Astrocyte of the spinal cord (primary cell): ENCODE measurements at regions not wholly inside any gene's neighbourhood (a gene's known extent, or its start where the extent isn't known, plus 50 kb on each side); places are given as distances from the start of the nearest gene placed in this dataset.

Experiments
- DNase-seq: peaks from one replicate; pipeline ENCODE4 v3.0.0; 2011; ENCODE audit warnings: low read depth, low spot score
- H3K4me3 ChIP-seq: 2 replicates; pipeline ENCODE4 v1.5.1; 2011; ENCODE audit warnings: low read depth, mild to moderate bottlenecking, low read length, moderate library complexity
- CTCF ChIP-seq: IDR thresholded peaks from 2 replicates; pipeline ENCODE4 v1.5.1; 2012; ENCODE audit warnings: low read depth, mild to moderate bottlenecking, low read length, inconsistent platforms
- in situ Hi-C: cut with HindIII; loops from 2 replicates; pipeline ENCODE4 v1.10.0; 2017; ENCODE audit warnings: low sequenced_read_pairs

GRCh38 chr10:70978816-70979480, 90.6 kb upstream of the PCBD1 start:
- in situ Hi-C loops, result no loop called here
- H3K4me3 ChIP-seq, result no peak overlapping the region
- no peak for DNase-seq
- no peak for TF ChIP-seq CTCF

GRCh38 chr10:70980687-70981086, 92.3 kb upstream of the PCBD1 start:
- in situ Hi-C loops, result no loop called here
- H3K4me3 ChIP-seq, result no peak overlapping the region
- no peak for TF ChIP-seq CTCF
- DNase-seq, result no peak

GRCh38 chr10:70981171-70981836, 92.9 kb upstream of the PCBD1 start:
- H3K4me3 ChIP-seq, result no peak overlapping the region
- in situ Hi-C loops, result no loop called here
- DNase-seq, result no peak
- no peak for TF ChIP-seq CTCF

- DNase-seq, result no peak
- in situ Hi-C loops, result no loop called here
- TF ChIP-seq CTCF, result no peak
Observed at GRCh38 chr10:70981936-70982335, 93.6 kb upstream of the PCBD1 start.

GRCh38 chr10:70982443-70982842, 94.1 kb upstream of the PCBD1 start:
- TF ChIP-seq CTCF, result no peak
- no peak overlapping the region for H3K4me3 ChIP-seq
- no peak for DNase-seq
- in situ Hi-C loops, result no loop called here

More at GRCh38 chr10:70981936-70982335, 93.6 kb upstream of the PCBD1 start:
- no peak overlapping the region for H3K4me3 ChIP-seq

GRCh38 chr10:70984986-70985722, 96.8 kb upstream of the PCBD1 start:
- no peak for DNase-seq
- in situ Hi-C loops, result no loop called here
- TF ChIP-seq CTCF, result no peak
- no peak overlapping the region for H3K4me3 ChIP-seq
